ENCODE measurements at regions not wholly inside any gene's neighbourhood (a gene's known extent, or its start where the extent isn't known, plus 50 kb on each side); places are given as distances from the start of the nearest gene placed in this dataset.

- TF ChIP-seq ZNF609 (CRISPR knock-in tag; IDR thresholded peaks at IDR 0.05; ENCODE audit: borderline replicate concordance) (no peak), CBFB (CRISPR knock-in tag; IDR thresholded peaks at IDR 0.05) (no peak), NFRKB (IDR thresholded peaks at IDR 0.05; ENCODE audit: low read depth) (no peak), RNF219 (CRISPR knock-in tag; IDR thresholded peaks at IDR 0.05) (no peak), SMAD1 (IDR thresholded peaks at IDR 0.05; ENCODE audit: low read depth, low read length, partially characterized antibody) (no peak), SNRNP70 (optimal IDR thresholded peaks at IDR 0.05; ENCODE audit: low read depth, low read length) (no peak), ZBTB33 (CRISPR knock-in tag; IDR thresholded peaks at IDR 0.05) (no peak), RAD21 (CRISPR knock-in tag; conservative IDR thresholded peaks at IDR 0.05 in 1 of 2, IDR thresholded peaks at IDR 0.05 in 1 of 2) (no peak), PTTG1 (tag; IDR thresholded peaks at IDR 0.05; ENCODE audit: low read depth) (no peak), CBFA2T3 (IDR thresholded peaks at IDR 0.05) (no peak), BRCA1 (IDR thresholded peaks at IDR 0.05) (no peak), BRCA1 (CRISPR knock-in tag; IDR thresholded peaks at IDR 0.05) (no peak)
These were observed 284.8 kb downstream of the TEX13C start (continued) for GRCh38 chrX:125604448-125604847.
